Stimulated activated CD4-positive, alpha-beta T cell treated with anti-CD3 and anti-CD28 coated beads, Interleukin-4, amount 100 ng/mL, for 1 hour (primary cell): ENCODE measurements at regions not wholly inside any gene's neighbourhood (a gene's known extent, or its start where the extent isn't known, plus 50 kb on each side); places are given as distances from the start of the nearest gene placed in this dataset.
"Not testable (repeated sequence)": the region's sequence is repeated elsewhere in the genome, so short reads cannot be mapped to it uniquely, and the experiment has no call there.

Source experiments
- DNase-seq: peaks from one replicate; pipeline ENCODE4 v3.0.0-alpha.2; 2020

DNA sequence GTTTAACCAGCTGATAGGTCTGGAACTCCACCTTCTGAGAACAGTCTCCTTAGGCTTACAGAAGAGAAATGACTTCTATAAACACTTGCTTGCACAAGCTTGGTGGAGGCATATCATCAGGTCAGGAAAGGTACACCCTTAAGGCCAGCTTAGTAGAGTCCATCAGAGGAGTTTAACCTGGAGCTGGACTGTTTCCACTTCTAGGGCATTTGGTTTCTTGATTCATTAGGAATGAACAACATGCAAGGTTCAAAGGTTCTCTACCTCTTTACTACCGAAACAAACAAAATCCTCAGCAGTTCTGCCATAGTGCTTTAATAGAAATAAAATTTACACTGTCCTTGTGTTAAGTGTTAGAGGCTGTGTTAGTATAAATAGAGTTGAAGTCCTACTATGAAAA is 171.4 kb upstream of the NPY2R start:
- DNase-seq, result no peak

DNA sequence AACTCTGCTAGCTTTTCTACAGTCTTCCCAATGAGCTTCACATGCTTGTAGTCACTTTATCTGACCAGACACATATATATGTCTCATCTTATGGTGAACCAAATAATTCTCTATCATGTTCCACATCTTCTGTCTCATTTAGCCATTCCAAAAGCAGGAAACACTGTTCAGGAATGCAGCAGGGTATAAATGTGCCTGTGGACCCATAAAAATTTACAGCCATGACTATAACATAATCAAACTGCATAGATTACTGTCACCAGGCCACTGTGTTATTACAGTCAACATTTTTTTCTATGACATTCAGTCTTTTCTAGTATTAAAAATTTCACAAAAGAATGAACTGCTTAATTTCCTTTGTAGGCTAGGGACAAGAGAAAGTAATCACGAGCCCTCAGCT is 170.0 kb upstream of the NPY2R start:
- no peak for DNase-seq

DNA sequence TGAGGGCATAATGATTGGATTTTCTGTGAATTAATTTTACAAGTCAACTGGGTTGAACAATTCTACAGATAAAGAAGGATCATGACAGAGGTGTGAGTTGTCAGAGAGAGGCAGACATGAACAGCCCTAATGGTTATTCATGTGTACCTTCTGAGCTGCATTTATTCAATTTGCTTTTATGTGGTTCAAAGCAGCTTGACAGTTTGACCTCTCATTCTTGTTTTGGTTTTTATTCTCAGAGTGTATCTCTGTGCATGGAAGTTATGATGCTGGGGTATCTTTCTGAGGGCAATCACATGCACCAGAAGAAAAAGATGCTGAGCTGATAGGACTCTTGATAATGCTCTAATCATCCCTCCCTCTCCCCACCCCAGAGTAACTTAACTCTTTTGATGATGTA is 169.3 kb upstream of the NPY2R start:
- DNase-seq, result no peak

DNA sequence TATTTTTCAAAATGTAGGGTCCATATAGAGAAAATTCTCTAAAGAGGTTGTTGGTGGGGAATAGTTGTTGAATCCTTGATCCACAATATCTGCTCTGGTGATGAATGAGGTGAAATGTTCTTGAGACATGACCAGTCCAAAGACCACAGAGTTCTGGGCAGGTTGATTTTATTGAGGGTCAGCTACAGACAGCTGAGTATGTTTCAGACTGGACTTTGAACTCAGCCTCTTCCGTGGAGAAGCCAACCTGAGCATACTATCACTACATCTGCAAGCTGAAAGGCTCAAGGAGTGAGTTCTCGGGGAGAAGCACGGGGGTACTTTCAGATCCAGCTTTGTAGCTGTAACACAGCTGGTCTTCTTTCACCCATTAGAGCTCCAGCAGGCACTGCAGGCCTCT is 168.4 kb upstream of the NPY2R start:
- no peak for DNase-seq

DNA sequence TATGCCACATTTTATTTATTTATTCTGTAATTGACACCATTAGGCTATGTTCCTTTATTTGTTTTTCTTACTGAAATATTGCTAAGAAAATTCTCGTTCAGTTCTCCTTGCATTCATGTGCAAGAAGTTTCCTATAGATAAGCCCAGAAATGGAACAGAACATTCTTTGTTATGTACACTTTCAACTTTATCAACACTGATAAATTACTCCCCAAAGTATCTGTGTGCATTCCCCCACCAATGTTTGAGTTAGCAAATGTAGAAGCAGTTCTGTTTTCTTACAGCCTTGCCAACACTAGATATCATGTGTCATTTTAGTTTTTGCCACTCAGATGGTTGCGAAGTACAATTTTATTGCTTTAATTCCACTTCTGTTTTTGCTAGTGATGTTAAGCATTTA is 166.4 kb upstream of the NPY2R start:
- DNase-seq, result no peak

DNA sequence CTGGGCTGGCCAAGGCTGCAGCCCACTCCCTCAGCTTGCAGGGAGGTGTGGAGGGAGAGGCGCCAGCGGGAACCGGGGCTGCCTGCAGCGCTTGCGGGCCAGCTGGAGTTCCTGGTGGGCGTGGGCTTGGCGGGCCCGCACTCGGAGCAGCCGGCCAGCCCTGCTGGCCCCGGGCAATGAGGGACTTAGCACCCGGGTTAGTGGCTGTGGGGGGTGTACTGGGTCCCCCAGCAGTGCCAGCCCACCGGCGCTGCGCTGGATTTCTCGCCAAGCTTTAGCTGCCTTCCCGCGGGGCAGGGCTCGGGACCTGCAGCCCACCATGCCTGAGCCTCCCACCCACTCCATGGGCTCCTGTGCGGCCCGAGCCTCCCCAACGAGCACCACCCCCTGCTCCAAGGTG is 164.2 kb upstream of the NPY2R start:
- DNase-seq, result not testable (repeated sequence)

DNA sequence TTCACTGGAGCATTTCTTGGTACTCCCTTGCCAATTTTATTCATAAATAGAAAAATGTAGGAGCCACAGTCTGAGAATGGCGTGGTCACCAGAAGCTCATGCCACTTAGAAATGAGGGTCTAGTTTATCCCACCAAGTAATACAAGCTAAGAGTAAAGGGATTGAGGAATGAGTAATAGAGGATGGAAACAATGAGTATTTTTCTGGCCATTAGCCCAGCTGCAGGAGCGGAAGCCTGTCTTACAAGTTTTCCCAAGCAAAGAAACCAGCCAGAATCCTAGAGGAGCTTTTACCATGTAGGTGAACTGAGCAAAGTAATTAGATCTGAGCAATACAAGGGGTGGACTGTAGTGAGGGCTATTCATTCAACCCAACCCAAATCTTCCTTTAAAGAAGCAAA is 160.7 kb upstream of the NPY2R start:
- DNase-seq, result no peak

DNA sequence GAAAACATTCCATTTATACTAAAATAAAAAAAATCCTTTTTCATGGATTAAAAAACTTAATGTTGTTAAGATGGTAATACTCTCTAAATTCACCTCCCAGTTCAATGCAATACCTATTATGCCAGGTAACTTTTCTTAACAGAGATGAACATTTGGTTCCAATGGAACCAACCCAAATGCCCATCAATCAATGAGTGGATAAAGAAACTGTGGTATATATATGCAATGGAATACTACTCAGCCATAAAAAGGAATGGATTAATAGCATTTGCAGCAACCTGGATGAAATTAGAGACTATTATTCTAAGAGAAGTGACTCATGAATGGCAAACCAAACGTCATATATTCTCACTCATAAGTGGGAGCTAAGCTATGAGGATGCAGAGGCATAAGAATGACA is 154.4 kb upstream of the NPY2R start:
- DNase-seq, result not testable (repeated sequence)

DNA sequence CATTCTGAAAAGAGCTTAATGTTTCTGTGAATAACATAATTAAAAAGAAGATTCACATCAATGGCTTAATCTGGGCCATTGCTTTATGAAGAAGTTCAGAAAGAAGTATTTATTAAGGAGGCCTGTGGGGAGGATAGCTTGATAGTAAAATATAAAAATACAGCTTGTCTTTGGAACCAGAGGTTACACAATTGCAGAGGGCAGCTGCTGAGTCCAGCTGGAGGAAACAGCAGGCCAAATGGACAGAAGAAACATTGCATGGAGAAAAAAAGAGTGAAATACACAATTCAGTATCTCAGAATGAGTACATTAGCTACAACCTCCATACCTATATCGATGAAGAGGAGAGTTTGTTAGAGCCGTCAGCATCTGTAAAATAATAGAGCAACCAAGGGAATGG is 148.0 kb upstream of the NPY2R start:
- DNase-seq, result no peak

DNA sequence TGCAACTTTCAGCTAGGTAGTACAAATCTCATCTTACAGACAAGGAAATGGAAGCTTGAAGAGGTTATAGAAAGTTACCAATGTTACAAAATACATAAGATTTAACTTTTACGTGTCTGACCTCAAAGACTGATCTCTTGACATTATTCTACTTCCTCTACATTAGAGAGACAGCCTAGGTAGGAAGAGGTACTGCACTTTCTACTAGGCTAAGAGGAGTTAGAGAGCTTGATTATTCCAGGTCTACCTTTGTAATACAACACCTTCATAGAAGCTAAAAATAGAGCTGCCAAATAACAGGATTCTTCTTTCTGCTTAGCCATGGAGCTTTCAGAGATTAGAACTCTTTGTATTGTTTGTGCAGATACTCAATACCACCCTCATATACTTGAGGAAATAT is 147.6 kb upstream of the NPY2R start:
- DNase-seq, result no peak

DNA sequence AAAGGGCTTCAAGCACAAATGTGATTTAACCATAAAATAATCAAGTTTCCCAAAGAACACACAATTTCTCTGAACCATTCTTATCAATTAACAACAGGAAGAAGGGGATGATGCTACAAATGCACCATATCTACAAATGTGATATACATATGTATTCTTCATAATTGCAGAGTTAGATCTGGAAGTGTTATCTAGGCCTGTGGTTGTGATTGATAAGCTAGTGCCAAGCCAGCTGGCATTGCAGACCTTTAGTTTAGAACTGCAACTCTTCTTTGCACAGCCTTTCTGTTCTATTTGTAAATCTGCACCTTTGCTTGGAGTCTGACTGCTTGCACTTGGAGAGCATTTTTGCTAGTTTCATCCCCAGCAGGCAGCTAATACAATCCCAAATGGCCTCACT is 145.5 kb upstream of the NPY2R start:
- no peak for DNase-seq

DNA sequence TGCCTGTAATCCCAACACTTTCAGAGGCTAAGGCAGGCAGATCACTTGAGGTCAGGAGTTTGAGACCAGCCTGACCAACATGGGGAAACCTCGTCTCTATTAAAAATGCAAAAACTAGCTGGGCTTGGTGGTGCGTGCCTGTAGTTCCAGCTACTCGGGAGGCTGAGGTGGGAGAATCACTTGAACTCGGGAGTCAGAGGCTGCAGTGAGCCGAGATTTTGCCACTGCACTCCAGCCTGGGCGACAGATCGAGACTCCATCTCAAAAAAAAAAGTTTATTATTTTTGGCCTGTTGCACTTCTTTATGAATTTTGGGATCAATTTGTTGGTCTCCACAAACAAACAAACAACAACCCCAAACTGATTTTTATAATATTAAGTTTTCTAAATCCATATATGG is 143.5 kb upstream of the NPY2R start:
- DNase-seq, result not testable (repeated sequence)

DNA sequence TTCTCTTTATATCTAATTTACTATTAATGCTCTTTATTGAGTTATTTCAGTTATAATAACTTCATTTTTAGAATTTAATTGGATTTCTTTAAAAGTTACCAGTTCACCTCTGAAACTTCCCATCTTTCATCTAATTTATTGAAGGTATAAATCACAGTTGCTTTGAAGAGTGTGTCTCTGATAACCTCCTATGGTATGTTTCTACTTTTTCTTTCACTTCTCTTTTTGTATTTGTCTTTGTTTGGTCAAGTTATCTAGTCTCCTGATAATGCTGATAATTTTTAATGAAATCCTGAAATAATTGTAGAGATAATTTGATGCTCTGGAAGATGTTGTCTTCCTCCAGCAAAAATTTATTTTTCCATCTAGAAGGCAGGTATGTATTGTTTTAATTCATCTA is 141.6 kb upstream of the NPY2R start:
- no peak for DNase-seq

DNA sequence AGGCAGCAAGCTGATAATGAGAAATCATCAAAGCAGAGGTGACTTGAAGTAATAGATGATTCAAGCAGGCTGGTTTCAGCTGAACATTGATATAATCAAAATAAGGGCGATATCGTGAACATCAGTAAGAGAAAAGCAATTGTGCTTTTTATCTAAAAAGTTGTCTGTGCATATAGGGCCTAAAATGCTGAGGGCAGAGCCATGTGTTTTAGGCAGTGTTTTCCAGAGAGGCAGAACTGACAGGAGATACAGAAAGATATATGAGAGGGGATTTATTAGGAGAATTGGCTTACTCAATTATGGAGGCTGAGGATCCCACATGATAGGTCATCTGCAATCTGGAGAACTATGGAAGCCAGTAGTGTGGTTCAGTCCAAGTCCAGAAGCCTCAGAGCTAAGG is 136.5 kb upstream of the NPY2R start:
- no peak for DNase-seq

DNA sequence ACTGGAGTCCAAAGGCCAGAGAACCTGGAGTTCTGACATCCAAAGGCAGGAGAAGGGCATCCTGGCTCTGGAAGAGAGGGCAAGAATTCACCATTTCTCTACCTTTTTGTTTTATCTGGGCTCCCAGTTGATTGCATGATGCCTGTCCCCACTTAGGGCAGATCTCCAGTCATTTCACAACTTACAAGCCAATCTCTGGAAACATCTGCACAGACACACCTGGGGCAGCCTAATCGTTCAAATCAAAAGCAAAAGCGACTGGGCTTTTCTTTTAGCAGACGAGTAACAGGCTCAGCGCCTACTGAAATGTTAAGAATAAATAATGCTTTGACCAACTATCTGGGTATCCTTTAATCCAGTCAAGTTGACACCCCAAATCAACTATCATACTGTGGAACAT is 136.0 kb upstream of the NPY2R start:
- DNase-seq, result no peak

DNA sequence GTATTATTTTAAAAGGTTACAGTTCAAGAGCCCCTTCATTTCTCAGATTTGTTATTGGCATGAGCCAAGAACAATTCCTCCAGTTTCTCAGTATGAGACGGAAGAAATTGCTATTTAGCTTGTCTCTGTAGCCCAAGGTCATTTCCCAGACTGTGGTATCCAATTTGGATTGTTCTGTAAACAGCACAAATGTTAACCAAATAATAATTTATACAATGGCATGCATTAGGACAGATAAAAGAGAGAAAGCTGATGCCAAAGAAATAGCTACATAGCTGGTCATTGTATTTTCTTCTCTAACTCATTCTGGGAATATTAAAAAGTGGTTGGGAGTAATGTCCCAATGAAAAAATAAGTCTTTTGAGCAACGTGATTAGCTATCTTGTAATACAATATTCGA is 134.6 kb upstream of the NPY2R start:
- DNase-seq, result no peak

DNA sequence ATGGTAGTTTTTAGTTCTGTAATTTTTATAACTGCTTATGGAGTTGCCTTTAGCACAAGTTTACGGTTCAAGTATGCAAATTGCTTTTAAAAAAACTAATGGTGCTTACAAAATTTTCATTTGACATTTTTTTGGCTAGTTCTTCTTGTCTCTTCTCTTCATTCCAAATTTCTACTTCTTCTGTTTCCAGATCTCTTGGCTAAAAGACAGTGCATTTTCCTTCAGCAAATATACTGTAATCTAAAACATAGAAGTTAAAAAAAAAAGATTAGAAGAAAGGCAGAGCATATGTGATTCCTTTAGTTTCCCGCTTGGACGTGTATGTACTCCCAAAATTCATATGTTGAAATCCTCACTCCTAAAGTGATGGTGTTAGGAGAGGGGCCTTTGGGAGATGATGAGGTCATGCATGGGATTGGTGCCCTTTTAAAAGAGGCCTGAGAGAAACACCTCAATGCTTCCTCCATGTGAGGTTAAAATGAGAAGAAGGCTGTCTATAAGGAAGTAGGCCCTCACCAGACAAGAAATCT is 132.1 kb upstream of the NPY2R start:
- DNase-seq, result no peak

DNA sequence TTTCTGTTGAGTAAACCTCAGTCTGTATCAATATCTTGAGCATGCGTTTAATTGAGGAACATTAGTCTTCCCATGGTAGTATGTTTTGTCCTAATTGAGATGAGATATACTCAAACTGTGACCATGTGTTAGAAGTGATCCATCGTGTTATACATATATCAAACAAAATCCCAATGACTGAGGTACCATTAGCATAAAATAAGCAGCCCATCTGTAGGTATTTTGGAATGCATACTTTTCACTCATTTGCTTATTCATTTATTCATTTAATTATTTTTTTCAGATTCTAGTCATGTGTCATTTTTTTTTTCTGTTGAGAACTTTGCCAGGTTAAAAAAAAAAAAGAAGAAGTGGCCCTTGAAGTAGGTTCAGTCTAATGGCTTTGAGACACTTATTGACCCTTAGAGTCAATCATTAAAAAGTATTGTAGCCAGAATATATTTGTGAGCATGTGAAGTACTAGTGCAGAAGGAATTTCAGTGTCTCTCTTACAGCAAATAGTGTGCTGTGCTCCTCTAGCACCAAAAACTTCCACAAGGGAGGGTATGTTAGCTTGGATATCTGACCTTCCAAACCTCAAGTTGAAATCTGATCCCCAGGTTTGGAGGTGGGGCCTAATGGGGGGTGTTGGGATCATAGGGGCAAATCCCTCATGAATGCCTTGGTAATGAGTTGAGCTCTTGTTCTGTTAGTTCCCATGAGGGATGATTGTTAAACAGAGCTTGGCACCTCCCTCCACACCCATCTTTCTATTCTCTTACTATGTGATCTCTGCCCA is 130.8 kb upstream of the NPY2R start:
- DNase-seq, result no peak

DNA sequence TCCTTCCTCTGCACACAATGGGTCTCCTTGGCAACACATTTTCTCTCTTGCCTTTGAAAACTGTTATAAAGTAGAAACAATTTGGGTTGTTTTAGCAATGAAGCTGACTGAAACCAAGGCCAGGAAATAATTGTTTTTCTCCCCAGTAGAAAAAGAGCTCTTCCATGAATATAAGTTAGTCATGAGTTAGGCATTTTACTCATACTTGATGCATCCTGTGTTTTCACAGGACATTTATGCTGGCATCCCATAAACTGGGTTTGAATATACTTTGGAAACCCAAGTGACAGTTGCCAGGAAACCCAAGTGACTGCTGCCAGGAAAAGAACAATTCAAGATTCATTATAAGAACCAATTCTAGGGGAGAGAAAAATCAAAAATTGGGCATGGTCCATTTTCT is 128.6 kb upstream of the NPY2R start:
- no peak for DNase-seq

DNA sequence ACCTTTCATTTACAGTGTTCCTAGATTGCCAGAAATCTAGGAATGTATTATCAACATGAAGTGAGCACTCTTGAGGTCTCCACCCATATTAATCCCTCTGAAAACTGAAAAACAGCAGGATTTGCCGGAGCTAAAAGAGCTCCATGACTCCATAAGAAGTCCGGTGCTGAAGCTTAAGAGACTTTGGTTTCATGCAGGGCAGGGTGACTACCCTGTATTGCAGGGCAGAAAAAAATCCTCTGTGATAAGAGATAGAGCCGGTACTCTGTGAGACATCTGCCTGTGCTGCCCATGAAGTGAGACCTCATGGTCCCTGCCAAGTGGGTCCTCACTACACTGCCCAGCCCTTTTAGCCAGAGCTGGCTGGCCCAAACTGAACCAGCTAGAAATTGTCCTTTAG is 127.2 kb upstream of the NPY2R start:
- no peak for DNase-seq

DNA sequence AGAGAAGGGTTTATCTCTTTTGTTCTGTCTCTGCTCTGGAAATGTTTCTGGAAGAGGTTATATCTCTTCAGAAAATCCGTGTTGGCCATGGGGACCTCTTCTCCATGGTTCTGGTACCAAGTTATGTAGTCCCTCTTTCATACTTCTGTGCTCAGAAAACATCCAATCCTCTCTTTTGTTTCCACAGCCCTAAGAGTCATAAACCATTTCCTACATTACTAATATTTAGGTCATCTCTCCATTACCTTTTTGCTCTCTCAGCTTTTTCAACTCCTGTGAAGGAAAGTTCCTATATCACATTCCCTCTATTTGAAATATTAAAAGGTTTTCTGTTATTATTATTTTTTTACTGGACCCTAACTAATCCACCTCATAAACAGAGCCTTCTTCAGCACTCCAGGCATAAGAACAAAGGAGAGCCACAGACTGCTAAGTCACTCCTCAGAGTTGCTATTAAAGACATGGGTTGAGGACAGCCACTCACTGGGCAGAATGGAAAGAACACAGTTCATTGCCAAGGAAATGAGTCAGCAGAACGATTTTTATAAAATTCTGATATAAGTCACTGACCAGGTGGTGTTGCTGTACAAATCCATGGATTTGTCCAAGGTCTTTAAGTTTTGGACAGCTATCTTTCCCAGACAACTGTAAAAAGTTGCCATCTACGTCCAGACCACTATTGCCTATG is 122.4 kb upstream of the NPY2R start:
- DNase-seq, result no peak

DNA sequence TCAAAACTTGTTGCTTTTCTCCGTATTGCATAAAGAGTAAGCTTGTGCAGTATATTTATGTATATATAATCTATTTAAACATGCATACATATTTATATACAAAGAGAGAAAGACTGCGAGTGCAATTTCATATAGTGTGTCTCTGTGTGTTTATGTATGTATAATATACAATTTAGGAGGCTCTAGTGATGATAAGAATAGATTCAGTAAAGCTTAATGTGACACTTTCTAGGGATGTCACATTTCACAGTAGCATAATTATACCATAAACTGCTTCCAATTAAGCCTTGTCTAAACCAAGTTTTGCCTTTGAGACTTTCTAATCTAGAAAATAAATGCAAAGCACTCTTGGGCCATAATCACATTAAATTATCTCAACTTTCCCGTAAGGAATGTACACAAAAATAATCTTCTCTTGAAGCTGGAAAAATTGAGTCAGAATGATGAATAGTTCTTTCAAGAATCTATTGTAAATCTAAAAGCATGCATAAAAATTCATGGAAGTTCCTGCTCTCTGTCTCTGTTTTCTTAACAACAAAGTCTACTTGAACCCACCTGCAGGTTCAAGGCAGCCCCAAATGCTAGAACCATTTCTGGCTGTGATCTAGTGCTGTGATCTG is 114.1 kb upstream of the NPY2R start:
- no peak for DNase-seq

DNA sequence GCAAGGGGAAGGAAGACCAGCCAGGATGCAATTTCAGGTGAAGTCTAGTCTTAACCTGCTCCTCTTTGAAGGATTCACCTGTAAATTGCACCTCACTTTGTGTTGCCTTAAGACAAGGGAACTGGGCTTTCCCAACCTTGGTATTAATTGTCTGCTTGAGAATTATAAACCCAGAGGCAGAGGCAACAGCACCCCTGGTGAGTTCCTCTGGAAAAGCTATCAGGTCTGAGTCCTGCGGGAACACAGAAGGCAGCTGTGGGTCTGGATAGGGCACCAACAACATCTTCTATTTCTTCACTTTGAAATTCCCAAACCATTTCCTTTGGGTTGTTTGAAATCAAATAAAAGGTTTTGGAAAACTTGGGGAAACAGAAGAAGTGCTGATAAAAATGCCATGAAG is 109.2 kb upstream of the NPY2R start:
- no peak for DNase-seq

DNA sequence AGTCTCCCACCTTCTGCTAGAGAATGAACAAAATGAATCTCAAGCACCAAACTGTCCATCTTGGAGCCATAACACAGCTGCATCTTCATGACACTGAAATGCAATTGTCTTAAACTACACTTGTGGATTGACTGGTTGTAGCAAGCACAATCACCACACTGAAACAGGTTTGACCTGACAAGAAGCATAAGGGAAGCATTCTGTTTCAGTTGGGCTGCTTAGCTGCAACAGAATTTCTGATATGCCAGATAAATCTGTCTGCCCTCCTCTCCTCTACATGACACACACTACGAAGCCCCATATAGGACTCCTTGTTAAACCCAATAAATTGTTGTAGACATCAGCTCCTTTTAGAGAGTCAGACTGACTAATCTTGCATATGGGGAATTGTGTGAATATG is 101.8 kb upstream of the NPY2R start:
- DNase-seq, result no peak
